Activated T-cell treated with anti-CD3 and anti-CD28 coated beads for 4 hours (primary cell): ENCODE measurements at regions not wholly inside any gene's neighbourhood (a gene's known extent, or its start where the extent isn't known, plus 50 kb on each side); places are given as distances from the start of the nearest gene placed in this dataset.

ENCODE experiments used
- DNase-seq: peaks from one replicate; pipeline ENCODE4 v3.0.0-alpha.2; 2020

DNA sequence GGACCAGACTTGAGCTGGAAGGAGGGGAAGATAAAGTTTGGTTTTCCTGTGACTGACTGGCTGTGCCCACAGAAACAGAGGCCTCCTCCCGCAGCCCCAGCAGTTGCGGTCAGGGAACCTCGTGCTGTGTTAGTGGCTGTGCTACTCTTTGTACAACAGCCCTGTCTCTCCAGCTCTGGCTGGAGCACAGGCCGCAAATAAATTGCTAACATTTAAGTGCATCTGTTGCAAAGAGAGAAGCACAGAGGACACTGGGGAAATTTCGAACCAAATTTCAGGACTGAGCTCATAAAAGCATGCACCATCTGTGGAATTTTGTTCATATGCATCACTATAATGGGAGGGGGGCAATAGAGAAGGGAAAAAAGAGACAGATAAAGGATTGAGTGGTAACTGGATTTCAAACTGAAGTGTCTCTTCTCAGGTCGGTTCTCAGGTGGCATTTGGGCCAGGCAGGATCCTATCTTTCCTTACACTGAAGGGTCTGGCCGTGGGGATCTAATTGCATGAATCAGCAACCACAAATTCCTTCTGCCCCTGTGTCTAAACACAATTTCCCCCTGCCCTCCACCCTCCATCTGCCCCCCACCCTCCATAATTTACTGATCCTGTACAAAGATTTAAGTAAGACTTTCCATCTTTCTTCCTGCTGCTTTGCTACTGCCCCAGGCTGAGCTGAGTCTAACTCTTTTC is 88.9 kb upstream of the ATXN1 start:
- DNase-seq = no peak

DNA sequence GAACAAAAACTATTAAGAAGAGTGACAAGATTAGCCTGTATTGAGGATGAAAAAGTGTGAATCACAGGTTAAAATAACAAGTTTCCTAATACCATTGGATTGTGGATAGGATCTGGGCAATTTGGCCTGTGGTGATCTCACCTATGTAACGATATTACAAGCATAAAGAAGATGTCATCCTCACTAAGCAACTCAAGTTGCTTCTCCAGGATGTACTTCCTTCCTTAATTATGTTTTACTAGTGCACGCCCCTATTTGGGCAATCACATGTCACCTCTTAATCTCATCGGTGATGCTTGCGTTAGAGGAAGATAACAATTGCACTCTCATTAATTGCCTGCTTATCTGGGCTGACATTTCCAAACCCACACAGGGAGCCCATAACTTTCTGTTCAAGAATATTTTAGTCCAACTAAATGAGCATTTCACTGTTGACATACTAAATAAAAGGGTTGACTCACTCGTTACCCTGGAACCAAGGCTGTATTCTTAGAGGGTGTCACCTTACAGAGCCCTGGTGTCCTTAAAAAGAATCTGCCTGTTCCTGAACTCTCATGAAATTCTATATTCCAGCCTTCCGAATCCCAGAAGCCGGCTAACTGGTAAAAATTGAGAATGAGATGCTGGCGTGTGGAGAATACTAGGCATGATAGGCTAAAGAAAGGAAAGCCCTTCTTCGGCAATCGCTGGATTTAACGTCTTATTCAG is 88.2 kb upstream of the ATXN1 start:
- no peak for DNase-seq

DNA sequence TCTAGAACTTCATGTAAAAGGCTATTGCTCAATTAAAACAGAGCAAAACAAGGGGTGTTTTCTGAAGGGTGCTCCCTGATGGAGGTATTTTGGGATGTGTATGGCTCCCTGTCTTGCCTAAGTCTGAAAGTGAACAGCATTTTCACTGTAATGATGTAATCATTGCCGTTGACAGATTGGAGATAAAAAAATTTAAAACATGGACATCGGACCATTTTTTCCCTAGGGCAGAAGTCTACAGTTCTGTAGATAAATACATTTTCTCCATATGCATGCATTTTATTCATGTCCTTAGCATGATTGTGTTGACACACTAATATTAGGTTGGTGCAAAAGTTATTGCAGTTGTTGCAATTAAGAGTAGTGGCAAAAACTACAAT is 85.1 kb upstream of the ATXN1 start:
- DNase-seq = no peak

DNA sequence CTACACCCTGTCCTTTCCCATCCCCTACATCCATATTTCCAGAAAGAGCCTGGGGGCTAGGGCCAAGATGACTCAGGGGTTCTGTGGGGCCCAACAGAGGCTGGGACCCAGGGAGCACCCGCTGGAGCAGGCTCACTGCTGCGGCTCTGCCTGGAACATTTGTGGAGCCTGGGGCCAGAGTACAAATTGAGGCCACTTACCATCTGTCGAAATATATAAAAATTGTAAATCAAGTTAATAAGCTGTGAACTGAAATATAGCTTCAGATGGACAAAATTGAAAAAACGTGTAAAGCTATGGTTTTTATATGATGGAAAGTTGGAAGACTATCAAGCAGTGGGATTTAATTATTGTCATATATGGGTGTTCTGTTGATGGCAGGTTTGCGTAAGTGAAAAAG is 82.9 kb upstream of the ATXN1 start:
- DNase-seq = no peak

DNA sequence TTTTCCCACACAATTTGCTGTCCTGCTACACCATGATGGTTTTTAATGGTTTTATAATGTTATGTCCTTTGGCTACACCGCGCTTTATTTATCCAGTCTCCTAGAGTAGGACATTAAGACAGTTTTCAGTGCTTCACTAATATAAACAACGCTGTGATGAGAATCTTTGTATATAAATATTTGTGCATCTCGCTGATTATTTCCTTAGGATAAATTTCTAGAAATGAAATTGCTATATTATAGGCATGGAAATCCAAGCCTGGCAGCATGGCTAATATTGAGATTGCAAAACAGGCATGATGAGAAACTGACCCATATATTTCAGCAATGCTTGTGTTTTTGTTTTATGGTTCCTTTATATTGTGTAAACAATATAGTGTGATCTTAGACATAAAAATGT is 81.4 kb upstream of the ATXN1 start:
- no peak for DNase-seq

DNA sequence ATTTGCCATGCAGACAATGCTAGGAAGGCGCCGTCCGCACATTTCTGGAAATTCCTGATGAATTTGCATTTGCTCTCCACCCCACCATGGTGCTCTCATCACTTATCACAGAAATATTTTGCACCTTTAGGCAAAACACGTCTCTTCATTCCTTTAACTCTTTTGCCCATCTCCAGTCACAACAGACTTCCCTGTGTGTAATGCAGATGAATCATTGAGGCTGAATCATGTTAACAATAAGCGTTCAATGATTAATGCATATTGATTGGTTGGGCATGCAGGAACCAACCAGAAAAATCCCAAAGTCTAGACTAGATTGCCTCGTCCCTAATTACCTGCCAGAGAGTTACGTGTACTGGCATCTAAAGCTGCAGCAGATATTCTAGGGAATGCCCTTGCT is 80.0 kb upstream of the ATXN1 start:
- no peak for DNase-seq

DNA sequence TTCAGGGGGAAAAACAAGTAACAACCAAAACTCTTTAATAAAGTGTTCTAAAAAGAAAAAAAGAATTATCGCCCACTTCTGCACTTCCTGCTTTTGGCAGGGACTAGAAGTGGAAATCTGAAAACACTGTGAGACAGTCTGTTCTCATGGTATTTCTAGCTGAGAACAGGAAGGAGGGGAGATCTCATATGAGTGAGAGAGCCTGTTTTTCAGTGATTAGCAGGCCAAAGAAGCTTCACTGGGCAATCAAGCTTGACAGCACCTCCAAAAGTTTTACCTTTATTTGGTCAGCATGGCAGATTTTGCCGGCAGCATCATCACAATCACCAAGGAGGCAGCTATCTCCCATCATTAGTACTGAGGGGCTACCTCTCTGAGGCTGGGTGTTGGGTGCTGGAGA is 79.5 kb upstream of the ATXN1 start:
- DNase-seq = no peak

DNA sequence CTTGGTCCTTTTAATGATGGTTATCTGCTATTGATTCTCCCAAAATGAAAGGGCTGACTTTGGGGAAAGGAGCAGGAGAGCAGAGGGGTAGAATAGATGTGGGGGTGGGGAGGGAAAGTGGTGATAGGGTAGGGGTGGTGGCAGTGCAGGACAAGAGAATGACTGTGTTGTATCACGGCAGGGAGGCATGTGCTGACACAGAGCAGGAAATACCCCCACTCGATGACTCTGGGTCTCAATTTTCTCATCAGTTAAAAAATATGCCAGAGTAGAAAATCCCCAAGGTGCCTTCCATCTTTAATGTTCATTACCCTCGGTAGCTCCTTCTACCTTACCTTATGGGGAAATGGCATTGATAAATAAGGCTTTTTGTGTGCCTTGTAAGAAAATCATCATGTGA is 79.0 kb upstream of the ATXN1 start:
- no peak for DNase-seq

DNA sequence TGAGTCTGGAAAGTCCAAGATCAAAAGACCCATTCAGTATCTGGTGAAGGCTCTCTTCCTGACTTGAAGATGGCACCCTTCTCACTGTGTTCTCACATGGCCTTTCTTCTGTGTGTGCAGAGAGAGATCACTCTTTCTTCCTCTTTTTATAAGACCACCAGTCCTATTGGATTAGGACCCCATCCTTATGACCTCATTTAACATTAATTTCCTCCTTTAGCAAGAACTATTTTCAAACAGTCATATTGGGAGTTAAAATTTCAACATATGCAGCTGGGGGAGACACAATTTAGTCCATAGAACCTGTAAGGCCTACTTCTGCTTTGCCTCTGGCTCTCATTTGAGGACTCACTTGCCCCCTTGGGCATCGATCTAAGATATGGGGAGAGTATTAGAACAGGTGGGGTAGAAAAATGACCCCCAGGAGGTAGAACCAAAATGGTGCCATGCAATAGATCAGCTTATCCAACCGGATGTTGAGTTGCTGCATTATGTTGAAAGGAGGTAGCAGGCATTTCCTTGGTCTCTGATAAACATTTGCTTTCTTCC is 78.4 kb upstream of the ATXN1 start:
- no peak for DNase-seq

DNA sequence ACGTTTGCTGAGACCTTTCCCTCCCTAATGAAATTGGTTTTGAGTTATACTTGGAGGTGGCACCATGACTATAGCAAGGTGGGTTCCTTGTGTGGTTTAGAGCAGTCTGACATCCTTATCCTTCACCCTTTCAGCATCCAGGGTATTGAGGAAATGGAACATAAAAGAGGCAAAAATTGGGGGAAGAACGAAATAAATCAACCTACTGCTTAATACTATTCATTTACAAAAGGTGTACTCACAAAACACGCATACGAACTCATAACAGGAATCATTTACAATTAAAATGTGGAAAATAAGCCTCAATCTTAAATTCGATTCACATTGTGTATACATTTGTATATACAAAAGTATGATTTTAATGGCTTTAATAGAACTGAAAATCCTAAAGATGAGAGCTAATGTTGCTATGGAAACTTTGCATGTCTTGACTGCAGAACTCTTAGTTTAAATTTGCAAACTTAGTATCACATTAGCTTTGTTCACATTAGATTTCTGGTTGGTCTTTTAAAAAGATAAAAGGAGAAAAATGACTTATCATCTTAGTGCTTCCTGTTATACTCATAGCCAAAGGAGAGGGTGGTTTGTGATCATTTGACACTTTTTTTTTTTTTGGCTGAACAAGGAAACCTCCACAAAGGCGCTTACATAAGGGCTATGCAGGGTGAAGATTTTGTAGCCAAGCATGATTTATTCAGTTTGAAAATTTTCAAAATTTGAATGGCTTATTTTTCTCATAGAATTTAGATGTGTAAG is 76.1 kb upstream of the ATXN1 start:
- no peak for DNase-seq

DNA sequence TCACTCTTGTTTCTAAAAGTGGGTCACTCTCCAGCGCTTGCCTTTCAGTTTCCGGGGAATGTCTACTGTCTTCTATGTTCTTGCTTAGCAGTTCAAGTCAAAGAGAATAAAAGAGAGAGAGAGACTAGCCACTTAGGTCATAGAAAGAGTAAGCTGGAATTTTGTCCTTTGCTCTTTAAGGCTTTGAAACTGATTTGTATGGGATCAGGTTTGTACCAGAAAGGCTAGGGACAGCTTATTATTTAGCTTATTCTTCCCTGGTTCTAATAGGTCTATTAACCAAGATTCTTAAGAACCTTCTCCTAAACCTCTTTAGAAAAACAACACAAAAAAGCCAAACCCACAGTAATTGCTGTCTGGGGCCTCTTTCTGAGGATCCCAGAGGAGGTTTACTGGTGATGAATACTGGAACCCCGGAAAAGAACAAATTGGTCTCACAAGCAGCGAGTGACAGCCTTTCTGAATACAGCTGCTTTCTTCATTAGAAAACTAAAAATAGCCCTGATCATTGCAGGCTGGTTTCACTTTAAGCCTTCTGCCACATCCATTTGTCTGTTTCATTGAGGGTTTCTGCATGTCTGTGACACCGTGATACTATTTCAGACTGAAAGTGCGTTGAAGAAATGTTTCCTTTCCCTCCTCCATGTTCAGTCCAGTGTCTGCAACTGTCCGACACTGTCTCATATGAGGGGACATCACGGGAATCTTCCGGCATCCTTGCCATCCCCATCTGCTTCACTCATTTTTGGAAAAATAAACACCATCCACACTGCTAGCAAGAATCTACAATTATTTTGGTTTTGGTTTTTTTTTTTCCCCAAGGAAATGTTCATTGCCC is 75.1 kb upstream of the ATXN1 start:
- no peak for DNase-seq

DNA sequence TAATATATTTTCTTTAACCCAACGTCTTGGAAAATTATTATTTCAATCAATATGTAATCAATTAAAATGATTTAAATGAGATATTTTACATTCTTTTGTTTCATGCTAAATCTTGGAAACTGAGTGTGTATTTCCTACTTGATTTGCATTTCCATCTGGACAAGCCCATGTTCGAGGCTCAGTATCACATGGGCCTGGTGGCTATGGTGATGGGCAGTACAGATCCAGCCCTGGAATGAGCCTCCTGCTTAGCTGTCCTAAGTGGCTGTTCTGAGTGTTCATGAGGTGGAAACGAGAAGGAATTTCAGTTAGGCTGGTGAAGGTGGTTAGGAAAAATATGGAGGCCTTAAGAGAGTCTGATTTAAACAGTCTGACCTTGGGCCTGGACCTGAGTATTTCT is 73.0 kb upstream of the ATXN1 start:
- DNase-seq = no peak

DNA sequence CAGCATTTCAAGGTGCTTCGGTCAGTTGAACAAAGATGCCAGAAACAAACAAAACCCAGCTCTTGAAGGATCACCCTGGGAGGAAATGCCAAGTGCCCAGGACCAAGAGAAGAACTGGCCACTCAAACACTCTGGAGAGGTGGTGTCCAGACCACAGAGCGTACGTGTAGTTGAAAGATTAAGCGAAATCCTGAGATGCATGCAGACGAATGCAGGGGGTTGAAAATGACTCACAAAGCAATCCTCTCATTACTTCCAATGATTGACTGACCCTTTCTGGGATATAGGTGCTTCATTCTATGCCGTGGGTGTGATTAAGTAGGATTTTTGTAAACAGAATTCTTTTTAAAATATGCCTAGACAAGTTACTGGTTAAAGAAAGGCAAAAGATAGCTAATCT is 71.5 kb upstream of the ATXN1 start:
- DNase-seq = no peak

DNA sequence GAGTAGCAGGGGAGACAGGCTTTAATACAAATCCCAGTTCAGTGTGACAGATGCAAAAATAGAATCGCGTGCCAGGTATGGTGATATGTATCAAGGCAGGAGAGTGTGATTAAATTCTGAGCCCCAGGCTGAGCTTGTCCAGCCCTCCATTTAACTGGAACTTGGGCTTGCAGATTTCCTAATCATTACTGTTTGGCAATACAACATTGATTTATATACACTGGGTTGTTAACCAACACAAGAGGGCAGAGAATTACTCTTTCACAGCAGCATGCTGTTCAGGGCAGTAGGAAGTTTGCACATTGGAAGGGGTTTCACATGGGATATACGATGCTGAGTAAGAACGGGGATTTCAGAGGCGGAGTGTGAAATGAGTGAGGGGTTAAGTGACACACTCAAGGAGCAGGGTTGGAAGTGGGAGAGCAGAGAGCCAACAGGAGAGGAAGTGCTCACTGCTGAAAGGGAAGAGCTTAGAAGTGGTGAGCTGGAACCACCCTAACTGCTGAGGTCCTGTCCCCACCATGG is 70.8 kb upstream of the ATXN1 start:
- DNase-seq = no peak

DNA sequence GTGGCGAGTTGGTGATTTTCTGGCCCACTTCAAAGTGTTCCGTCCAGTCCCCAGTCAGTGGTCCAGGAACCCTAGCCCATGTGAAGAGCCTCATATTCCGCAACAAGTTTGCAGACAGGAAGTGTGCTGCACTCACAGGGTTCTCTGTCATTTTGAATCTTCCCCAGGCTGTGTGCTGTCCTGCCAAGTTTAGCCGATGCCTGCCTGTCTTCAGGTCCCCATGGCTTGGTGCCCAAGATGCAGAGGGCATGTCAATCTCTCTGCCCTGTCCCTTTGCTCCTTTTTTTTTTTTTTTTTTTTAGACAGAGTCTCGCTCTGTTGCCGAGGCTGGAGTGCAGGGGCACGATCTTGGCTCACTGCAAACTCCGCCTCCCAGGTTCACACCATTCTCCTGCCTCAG is 69.9 kb upstream of the ATXN1 start:
- no peak for DNase-seq

DNA sequence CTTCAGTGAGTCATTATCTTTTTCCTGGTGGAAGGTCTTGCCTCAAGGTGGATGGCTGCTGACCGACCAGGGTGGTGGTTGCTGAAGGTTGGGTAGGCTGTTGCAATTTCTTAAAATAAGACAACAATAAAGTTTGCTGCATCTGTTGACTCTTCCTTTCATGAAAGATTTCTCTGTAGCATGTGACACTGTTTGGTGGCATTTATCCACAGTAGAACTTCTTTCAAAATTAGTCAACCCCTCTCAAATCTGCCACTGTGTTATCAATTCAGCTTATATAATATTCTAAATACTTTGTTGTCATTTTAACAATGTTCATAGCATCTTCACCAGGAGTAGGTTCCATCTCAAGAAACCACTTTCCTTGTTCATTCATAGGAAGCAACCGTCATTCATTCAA is 66.8 kb upstream of the ATXN1 start:
- no peak for DNase-seq

DNA sequence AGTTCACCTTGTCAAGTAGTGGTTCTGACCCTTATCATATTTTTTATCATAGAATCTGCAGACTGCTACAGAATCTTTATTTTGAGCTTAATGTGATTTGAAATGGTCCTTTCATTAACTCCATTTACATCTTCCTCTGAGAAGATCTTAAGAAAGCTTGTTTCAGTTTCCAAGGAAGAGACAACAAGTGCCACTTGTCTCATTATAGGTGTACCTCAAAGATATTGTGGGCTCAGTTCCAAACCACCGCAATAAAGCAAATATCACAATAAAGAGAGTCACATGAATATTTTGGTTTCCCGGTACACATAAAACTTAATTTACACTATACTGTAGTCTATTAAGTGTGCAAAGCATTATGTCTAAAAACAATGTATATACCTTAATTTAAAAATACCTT is 66.4 kb upstream of the ATXN1 start:
- DNase-seq = no peak

DNA sequence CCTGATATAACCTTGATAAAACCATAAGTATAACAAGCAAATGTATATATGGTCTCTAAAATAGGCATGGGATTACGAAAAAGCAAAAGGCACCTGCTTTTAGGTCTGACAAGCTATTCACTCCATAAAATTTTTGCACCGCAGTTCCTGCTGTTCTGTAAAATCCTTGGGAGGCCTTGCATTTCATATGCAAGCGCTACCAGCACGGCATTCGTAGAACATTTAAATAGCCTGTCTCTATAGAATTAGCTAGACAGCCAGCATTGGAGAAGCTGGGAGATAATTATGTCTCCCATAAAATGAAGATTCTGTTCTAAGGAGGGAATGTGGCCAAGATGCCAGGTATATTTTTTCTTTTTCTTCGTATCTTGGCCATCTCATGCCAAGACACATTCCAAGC is 64.5 kb upstream of the ATXN1 start:
- DNase-seq = no peak

DNA sequence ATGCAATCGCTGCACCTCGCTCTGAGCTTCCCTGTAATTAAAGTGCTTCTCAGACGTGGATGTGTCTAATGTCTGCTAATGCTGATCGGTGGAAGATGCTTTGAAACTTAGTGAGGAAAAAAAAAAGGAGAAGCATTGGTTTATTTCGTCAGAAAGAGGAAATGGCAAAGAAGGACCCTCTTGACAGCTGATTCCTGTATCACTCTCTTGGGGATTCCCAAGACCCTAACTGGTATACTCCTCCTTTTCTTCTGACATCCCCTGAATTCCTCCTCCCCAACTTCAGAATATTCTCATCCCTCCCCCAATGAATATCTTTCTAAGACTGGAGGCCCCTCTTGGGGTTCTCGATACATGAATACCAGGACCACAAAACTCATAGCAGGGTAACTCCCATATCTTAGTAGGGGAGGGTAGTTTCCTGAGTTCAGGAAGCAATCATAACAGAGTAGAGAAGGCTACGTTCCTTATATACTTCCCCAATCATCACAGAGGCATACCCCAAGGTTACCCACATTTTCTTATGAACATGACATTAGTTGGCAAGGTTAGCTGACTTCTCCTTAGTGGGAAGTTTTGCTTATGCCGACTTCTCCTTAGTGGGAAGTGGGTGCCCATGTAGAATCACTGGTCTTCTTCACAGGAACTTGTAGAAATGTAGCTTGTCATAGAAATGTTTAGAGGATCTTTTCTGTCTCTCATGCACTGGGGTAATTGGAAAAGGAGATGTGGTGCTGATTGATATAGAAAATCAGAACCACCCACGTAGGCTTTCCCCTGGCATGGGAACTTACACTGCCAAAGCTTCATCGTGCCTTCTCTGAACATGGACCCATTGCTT is 63.8 kb upstream of the ATXN1 start:
- no peak for DNase-seq

DNA sequence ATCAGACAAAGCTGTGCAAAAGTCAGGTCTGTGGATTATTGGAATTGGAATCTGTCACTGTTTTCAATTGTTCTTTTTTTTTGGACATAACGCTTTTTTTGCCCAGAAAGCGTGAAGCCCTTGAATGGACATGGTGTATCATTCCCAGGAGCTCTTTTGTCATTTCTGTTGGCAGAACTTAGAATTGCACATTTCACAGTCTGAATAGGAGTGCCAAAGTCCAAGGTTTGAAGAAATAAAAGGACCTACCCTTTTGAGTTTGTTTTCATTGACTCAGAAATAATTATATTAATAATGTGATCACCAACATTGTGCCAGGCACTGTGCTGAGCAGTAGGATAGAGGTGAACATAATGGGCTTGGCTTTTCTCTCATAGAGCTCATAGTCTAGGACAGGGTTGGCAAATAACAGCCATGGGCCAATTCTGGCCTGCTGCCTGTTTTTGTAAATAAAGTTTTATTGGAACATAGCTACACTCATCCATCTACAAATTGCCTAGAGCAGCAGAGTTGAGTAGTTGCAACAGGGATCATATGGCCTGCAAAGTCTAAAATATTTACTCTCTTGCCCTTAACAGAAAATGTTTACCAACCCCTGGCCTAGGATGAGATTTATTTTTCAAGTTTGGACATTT is 62.6 kb upstream of the ATXN1 start:
- DNase-seq = no peak

DNA sequence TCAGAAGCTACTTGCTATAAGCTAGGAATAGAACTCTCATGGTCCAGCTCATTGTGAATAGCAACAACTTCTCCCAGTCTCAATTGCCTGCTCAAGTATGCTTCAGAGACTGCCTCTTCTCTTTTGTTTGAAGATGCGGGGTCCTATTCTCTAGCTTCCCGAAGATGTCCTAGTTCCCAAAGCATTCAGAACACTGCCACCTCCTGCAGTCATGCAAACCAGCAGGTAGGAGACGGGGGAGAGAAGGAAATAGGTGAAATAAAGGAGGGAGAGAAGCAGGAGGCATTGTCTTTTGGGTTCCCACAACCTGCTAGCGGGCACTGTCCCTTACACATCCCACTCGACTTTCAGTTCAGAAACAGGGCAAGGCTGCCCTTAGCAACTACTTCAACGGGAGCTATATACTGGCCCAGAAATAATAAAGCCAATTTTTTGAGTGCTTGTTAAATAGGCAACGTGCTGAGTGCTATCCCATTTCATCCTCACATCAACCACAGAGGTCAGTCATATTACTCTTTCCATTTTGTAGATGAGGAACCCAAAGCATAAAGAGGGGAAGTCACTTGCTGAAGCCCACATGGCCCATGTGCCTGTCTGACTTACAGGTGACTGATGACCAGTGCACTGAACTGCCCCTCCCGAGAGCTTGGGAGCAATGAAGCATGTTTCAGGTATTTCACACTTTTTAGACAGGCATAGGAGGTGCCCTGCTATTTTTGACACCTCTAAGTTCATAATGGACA is 61.9 kb upstream of the ATXN1 start:
- no peak for DNase-seq
